Inflammatory macrophage (primary cell): ENCODE measurements at regions not wholly inside any gene's neighbourhood (a gene's known extent, or its start where the extent isn't known, plus 50 kb on each side); places are given as distances from the start of the nearest gene placed in this dataset.

Source experiments
- DNase-seq, 2 donors: peaks; one replicate each; pipeline ENCODE4 v3.0.0-alpha.2; 2020 to 2022

- DNase-seq = no peak
Observed at GRCh38 chr1:208597571-208597970, 353.4 kb upstream of the PLXNA2 start.

GRCh38 chr1:208598021-208598420, 353.8 kb upstream of the PLXNA2 start:
- DNase-seq = no peak

- no peak for DNase-seq
Observed at GRCh38 chr1:208599063-208599462, 354.9 kb upstream of the PLXNA2 start.

GRCh38 chr1:208600456-208601190, 356.4 kb upstream of the PLXNA2 start:
- no peak for DNase-seq

- no peak for DNase-seq
Observed at GRCh38 chr1:208601561-208601960, 357.4 kb upstream of the PLXNA2 start.

GRCh38 chr1:208603721-208604120, 359.5 kb upstream of the PLXNA2 start:
- DNase-seq = no peak

GRCh38 chr1:208604295-208604694, 360.1 kb upstream of the PLXNA2 start:
- no peak for DNase-seq

GRCh38 chr1:208606959-208607358, 362.8 kb upstream of the PLXNA2 start:
- DNase-seq = no peak

GRCh38 chr1:208607616-208608015, 363.4 kb upstream of the PLXNA2 start:
- DNase-seq = no peak

- DNase-seq = no peak
Observed at GRCh38 chr1:208614610-208615009, 370.4 kb upstream of the PLXNA2 start.

- DNase-seq = no peak
Observed at GRCh38 chr1:208615371-208615770, 371.2 kb upstream of the PLXNA2 start.

GRCh38 chr1:208616776-208617175, 372.6 kb upstream of the PLXNA2 start:
- DNase-seq = no peak

- DNase-seq = no peak
Observed at GRCh38 chr1:208628022-208628914, 384.1 kb upstream of the PLXNA2 start.

- no peak for DNase-seq
Observed at GRCh38 chr1:208631092-208631491, 386.9 kb upstream of the PLXNA2 start.

- DNase-seq = no peak
Observed at GRCh38 chr1:208631506-208631905, 387.3 kb upstream of the PLXNA2 start.

- no peak for DNase-seq
Observed at GRCh38 chr1:208634346-208635140, 390.4 kb upstream of the PLXNA2 start.

GRCh38 chr1:208637181-208637580, 393.0 kb upstream of the PLXNA2 start:
- DNase-seq = no peak

- no peak for DNase-seq
Observed at GRCh38 chr1:208639382-208639781, 395.2 kb upstream of the PLXNA2 start.

GRCh38 chr1:208640295-208640694, 396.1 kb upstream of the PLXNA2 start:
- no peak for DNase-seq

- DNase-seq = no peak
Observed at GRCh38 chr1:208641579-208642280, 397.5 kb upstream of the PLXNA2 start.

GRCh38 chr1:208643005-208643597, 398.9 kb upstream of the PLXNA2 start:
- no peak for DNase-seq
